Transverse colon (tissue), 4 donors: ENCODE measurements at regions not wholly inside any gene's neighbourhood (a gene's known extent, or its start where the extent isn't known, plus 50 kb on each side); places are given as distances from the start of the nearest gene placed in this dataset.

Experiments
- DNase-seq: peaks from one replicate; pipeline ENCODE4 v3.0.0-alpha.2; 2019
- H3K27ac ChIP-seq, 4 donors: fragments of 200-600 bp; sonication (generic); 2 replicates each; pipeline ENCODE4 v1.5.1; 2016 to 2018; ENCODE audit warnings: inconsistent platforms in 4 of 4
- H3K27me3 ChIP-seq: fragments of 200-600 bp; sonication (generic); 2 replicates; pipeline ENCODE4 v1.5.1; 2017; ENCODE audit warnings: inconsistent platforms
- H3K36me3 ChIP-seq, 4 donors: fragments of 200-600 bp; sonication (generic); 2 replicates each; pipeline ENCODE4 v1.5.1; 2017 to 2019; ENCODE audit warnings: inconsistent platforms in 4 of 4
- H3K4me1 ChIP-seq, 4 donors: fragments of 200-600 bp; sonication (generic); 2 replicates each; pipeline ENCODE4 v1.5.1; 2017 to 2020; ENCODE audit warnings: inconsistent platforms in 4 of 4
- H3K4me3 ChIP-seq, 4 donors: fragments of 200-600 bp; sonication (generic); 1 replicate in 1 of 4; 2 replicates in 3 of 4; pipeline versions ENCODE4 v1.5.1 to v1.6.1; 2017 to 2019; ENCODE audit warnings: inconsistent platforms in 4 of 4
- H3K9me3 ChIP-seq, 2 donors: fragments of 200-600 bp; sonication (generic); 2 replicates each; pipeline ENCODE4 v1.5.1; 2017 to 2019; ENCODE audit warnings: inconsistent platforms in 2 of 2
- EP300 ChIP-seq: sonication (generic); formaldehyde crosslinking; IDR thresholded peaks from one replicate; pipeline ENCODE4 v1.6.1; 2017; ENCODE audit warnings: antibody characterized with exemption, low read depth
- POLR2A ChIP-seq: fragments of 450-650 bp; IDR thresholded peaks from one replicate; pipeline ENCODE4 v1.6.1; 2016; ENCODE audit warnings: antibody characterized with exemption, mild to moderate bottlenecking, moderate library complexity
- POLR2AphosphoS5 ChIP-seq, 3 donors: sonication (generic); formaldehyde crosslinking; IDR thresholded peaks; one replicate each; pipeline ENCODE4 v1.6.1; 2016; ENCODE audit warnings: antibody characterized with exemption in 3 of 3
- WGBS, 2 donors: methylation state at CpG; one replicate each; pipeline ENCODE4 v1.1.5; 2018; ENCODE audit warnings: low coverage in 1 of 2; 5-methylcytosine and 5-hydroxymethylcytosine counted together
- in situ Hi-C, 4 donors: fragments of 200-750 bp; cut with MboI; loops; one replicate each; pipeline versions ENCODE4 v1.15.0 to v1.15.1; 2017; ENCODE audit warnings: low sequenced_read_pairs in 3 of 4, low pct_ligation_motif_present in 1 of 4, low pct_unique_long_range_greater_than_20kb in 1 of 4
- intact Hi-C: fragments of 100-400 bp; cut with DNase I; formaldehyde crosslinking; loops from one replicate; pipeline ENCODE4 v1.15.1; 2023; ENCODE audit warnings: low total_unique reads
- TF ChIP-seq, protein P1 (sequence below), 5 experiments: fragments of 200-600 bp in 3 of 5; fragments of 450-650 bp in 2 of 5; sonication (generic) in 3 of 5; IDR thresholded peaks; 1 replicate in 2 of 5; 2 replicates in 3 of 5; pipeline ENCODE4 v1.5.1; 2016 to 2017; ENCODE audit warnings: antibody characterized with exemption in 5 of 5, inconsistent platforms in 3 of 5, mild to moderate bottlenecking in 2 of 5, moderate library complexity in 1 of 5

DNA sequence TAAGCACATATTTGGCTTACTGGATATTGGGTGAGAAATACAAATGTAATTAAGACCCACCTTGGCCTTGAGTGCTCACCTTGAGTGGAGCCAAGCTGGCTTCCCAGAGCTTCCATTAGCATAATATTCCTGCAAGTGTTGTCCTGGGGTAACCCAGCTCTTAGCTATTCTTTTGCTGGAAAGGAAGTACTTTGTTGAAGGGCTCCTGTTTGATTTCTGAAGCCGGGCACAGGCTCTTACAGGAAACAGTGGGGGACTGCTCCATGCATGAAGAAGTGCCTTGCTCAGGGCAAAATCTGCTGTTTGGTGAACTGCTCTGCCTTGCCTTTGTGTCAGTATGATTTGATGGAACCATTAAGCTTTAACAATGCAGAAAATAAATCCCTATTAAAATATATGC is 325.4 kb downstream of the SMAD2 start:
- Histone ChIP-seq H3K27ac (no peak overlapping the region), H3K27me3 (no peaks in the 10 kb centered on the region), H3K9me3 (no peaks in the 10 kb centered on the region), H3K36me3 (no peaks in the 10 kb centered on the region), H3K4me3 (no peak overlapping the region), H3K4me1 (peaks cover 0 to 4% (median 0%) of the 10 kb centered on the region in 4 donors)
- in situ Hi-C loops (no loop called here), intact Hi-C loops (no loop called here)
- no peak for TF ChIP-seq POLR2AphosphoS5 (IDR thresholded peaks at IDR 0.05)
- no peak for TF ChIP-seq POLR2A
- TF ChIP-seq, protein P1, sequence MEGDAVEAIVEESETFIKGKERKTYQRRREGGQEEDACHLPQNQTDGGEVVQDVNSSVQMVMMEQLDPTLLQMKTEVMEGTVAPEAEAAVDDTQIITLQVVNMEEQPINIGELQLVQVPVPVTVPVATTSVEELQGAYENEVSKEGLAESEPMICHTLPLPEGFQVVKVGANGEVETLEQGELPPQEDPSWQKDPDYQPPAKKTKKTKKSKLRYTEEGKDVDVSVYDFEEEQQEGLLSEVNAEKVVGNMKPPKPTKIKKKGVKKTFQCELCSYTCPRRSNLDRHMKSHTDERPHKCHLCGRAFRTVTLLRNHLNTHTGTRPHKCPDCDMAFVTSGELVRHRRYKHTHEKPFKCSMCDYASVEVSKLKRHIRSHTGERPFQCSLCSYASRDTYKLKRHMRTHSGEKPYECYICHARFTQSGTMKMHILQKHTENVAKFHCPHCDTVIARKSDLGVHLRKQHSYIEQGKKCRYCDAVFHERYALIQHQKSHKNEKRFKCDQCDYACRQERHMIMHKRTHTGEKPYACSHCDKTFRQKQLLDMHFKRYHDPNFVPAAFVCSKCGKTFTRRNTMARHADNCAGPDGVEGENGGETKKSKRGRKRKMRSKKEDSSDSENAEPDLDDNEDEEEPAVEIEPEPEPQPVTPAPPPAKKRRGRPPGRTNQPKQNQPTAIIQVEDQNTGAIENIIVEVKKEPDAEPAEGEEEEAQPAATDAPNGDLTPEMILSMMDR (IDR thresholded peaks at IDR 0.05), result no peak
- TF ChIP-seq EP300, result no peak
- DNase-seq, result no peak
- 17% methylated on average over 1 of the region's 1 CpG; no CpG with 5 or more reads in 1 of the 2 donors for WGBS, 2 donors

DNA sequence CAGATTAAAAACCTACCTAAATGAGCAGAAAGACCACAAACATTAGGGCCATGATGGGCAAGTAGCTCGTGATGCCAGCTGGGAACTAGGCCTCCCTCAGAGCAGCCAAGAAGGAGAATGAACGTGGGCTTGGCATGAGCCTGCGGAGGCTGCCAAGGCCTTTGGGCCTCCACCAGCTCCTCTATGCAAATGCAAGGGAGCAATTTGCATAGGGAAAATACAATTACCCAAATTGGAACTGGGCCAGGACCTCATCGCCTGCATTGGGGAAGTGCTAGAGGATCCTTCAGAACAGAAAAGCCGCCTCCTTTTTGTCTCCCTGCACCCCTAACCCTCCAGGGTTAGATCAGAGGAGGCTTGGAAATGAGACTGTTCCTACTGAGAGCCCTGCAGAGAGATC is 326.4 kb downstream of the SMAD2 start:
- intact Hi-C loops (no loop called here), in situ Hi-C loops (no loop called here)
- 65 to 70% methylated on average over 3 to 5 of the region's 5 CpGs for WGBS, 2 donors
- Histone ChIP-seq H3K9me3 (no peaks in the 10 kb centered on the region), H3K27me3 (no peaks in the 10 kb centered on the region), H3K4me3 (no peak overlapping the region), H3K4me1 (peaks cover 0 to 4% (median 0%) of the 10 kb centered on the region in 4 donors), H3K27ac (no peak overlapping the region), H3K36me3 (no peaks in the 10 kb centered on the region)
- DNase-seq, result no peak
- TF ChIP-seq, protein P1 (IDR thresholded peaks at IDR 0.05), result no peak
- TF ChIP-seq POLR2AphosphoS5 (IDR thresholded peaks at IDR 0.05) (no peak), EP300 (no peak)

DNA sequence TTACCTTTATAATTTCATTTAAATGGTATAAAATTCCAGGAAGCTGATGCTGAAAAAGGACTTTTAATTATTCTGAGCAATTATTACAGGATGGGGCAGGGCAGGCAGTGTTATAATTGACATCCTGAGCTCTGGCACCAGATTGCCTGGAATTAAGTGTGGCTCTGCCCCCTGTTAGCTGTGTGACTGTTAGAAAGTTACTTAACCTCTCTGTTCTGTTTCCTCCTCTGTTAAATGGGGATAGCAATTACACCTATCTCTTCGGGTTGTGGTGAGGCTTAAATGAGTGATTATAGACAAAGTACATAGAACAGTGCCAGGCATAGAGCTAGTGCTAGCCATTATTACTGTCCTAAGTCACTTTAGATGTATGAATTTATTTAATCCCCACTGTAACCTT is 327.3 kb downstream of the SMAD2 start:
- intact Hi-C loops, result no loop called here
- no peak for DNase-seq
- Histone ChIP-seq H3K36me3 (no peaks in the 10 kb centered on the region), H3K9me3 (no peaks in the 10 kb centered on the region), H3K27me3 (no peaks in the 10 kb centered on the region), H3K4me1 (peaks cover 0 to 4% (median 0%) of the 10 kb centered on the region in 4 donors), H3K4me3 (no peak overlapping the region), H3K27ac (no peak overlapping the region)
- TF ChIP-seq, protein P1 (IDR thresholded peaks at IDR 0.05), result no peak
- TF ChIP-seq POLR2A (no peak), POLR2AphosphoS5 (IDR thresholded peaks at IDR 0.05) (no peak), EP300 (no peak)
- WGBS, 2 donors, result 67 to 75% methylated on average over 1 of the region's 1 CpG
- in situ Hi-C loops, result no loop called here

DNA sequence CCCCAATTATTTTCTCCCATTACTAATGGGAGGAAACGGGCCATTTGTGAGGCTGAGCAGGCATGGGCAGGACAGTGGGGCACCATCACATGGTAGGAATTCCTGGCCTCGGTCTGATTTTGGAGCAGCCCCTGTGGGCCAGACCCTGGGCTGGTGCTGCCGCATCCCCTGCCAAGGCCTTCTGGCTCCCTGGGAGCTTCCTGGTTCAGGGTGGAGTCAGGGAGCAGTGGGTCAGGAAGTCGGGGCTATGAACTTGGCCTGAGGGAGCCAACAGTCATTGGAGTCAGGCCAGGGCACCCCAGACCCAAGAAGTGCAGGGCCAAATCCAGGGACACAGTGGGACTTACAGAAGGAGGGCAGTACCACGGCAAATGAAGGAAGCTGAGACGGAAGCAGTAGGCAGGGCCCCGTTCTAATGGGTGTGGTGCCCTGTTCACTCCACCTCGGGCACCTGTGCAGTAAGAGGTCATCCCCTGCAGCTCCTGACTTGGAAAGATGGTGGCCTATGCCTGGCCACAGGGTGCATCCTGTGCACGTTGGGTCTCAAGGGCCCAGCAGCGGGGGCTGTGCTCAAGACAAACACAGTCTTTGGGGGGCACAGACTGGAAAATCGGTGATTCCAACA is 328.1 kb downstream of the SMAD2 start:
- Histone ChIP-seq H3K4me1 (peaks cover 0 to 4% (median 0%) of the 10 kb centered on the region in 4 donors), H3K9me3 (no peaks in the 10 kb centered on the region), H3K36me3 (no peaks in the 10 kb centered on the region), H3K27ac (no peak overlapping the region), H3K4me3 (no peak overlapping the region), H3K27me3 (no peaks in the 10 kb centered on the region)
- intact Hi-C loops, result no loop called here
- in situ Hi-C loops, result no loop called here
- no peak for TF ChIP-seq POLR2AphosphoS5 (IDR thresholded peaks at IDR 0.05)
- TF ChIP-seq, protein P1 (IDR thresholded peaks at IDR 0.05), result no peak
- WGBS, 2 donors, result 71 to 86% methylated on average over 1 to 11 of the region's 11 CpGs
- no peak for DNase-seq
